ENCODE measurements at regions not wholly inside any gene's neighbourhood (a gene's known extent, or its start where the extent isn't known, plus 50 kb on each side); places are given as distances from the start of the nearest gene placed in this dataset.

DNA sequence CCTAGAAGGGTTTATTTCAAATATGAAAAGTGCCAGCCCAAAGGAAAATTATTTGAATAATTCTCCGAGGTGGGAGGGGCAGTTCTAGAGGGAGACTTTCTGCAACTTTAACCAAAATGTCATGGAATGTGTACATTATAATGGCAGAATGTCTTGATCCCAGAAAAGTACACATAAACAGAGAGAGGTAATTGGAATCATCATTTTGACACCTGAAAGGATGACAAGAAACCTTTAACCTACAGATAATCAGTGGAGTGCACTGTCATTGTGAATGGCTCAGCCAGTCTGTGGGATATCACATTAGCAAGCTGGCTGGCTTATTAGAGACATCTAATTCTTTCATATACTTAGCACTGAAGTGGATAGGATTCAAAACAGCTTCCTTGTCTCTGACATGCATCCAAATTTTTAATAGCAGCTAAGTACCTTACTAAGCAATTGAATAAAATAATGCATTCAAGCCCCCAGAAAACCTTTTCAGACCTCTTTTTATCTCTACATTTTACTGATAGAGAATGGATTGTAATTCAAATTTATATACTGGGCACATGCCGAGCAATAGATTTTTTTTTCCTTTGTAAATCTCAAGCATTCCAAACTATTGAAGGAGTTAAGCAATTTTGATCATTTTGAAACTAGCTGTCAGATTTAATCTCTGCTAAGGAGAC lies 468.6 kb downstream of the COG6 start:
- DNase-seq = no peak

DNA sequence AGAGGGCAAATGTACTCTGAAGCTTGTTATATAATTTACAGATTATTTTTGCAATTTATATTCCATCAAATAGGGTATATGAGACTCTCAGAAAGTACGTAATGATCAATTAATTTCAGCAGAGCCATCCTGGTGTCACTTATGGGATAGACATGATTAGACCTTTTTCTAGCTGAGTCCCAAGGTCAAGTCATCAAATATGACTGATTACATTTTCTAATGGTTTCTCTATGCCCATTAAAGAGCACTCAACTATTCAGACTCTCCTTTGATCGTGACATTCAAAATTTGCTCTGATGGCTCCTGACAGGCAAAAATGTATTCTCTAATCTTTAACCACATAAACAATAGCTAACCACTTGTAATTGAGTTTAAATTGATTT lies 469.2 kb downstream of the COG6 start:
- no peak for DNase-seq

GRCh38 chr13:40125336-40125735 lies 469.9 kb downstream of the COG6 start:
- no peak for DNase-seq

DNA sequence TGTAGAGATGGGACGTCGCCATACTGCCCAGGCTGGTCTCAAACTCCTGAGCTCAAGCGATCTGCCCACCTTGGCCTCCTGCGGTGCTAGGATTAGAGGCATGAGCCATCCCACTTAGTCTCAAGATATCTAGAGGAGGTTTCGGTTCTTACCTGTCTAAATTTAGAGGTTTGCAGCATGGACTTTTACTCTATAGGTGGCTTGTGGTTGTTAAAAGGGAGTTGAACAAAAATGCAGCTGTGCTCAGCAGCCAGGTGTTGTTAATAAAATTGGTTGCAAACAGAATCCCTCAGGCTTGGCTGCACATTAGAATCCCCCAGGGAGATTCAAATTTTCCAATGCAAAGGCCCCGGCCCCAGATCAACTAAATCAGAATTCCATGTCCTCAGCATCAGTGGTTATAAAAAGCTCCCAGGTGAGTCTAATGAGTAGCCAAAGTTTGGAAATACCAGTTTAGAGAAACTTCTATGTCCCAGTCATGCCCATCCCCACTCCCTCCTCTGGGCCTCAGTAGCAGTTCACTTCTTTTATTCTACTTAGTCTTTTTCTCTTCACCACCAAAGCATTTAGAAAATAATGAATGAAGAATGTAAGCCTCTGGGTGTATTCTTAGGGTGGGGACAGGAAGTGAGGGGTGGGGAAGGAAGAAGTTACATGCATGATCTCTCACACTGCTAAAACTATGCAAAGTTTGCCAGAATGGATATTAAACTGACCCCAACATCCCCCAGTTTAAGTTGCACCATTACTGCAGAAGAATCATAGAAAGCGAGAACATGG lies 471.0 kb downstream of the COG6 start:
- no peak for DNase-seq

DNA sequence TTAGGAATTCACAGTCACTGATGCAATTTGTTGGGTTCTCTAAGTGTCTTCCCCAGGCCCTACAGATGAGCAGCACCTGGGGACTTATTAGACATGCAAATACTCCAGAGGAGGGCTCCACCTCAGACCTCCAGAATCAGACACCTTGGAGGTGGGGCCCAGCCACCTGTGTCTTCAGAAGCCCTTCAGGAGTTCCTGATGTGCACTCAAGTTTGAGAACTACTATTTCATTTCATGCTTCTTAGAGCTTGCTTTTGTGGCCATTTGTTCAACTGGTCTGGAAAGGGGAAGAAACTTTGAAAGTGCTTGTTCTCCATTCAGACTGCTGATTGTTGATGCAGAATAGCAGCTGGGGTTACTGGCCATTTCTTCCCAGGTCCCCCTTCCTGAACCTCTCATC lies 472.0 kb downstream of the COG6 start:
- no peak for DNase-seq

DNA sequence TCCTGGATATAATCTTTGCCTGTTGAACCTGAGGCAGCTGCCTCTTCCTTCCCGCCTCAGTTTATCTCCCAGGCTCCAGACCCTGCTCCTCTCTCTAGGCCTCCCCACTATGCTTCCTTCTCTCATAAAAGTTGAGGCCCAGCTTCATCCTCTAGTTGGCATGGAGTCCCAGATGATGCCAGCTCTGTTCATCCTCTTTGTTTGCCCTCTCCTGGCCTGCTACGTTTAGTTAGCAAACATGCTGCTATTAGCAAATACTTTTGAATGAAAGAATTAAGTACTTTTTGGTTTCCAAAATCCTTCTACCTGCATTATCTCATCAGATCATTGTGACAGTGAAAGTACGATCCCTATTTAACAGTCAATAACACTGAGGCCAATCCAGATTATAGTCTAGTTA lies 472.5 kb downstream of the COG6 start:
- no peak for DNase-seq

- no peak for DNase-seq
Measured at GRCh38 chr13:40129467-40129866, 474.0 kb downstream of the COG6 start.

DNA sequence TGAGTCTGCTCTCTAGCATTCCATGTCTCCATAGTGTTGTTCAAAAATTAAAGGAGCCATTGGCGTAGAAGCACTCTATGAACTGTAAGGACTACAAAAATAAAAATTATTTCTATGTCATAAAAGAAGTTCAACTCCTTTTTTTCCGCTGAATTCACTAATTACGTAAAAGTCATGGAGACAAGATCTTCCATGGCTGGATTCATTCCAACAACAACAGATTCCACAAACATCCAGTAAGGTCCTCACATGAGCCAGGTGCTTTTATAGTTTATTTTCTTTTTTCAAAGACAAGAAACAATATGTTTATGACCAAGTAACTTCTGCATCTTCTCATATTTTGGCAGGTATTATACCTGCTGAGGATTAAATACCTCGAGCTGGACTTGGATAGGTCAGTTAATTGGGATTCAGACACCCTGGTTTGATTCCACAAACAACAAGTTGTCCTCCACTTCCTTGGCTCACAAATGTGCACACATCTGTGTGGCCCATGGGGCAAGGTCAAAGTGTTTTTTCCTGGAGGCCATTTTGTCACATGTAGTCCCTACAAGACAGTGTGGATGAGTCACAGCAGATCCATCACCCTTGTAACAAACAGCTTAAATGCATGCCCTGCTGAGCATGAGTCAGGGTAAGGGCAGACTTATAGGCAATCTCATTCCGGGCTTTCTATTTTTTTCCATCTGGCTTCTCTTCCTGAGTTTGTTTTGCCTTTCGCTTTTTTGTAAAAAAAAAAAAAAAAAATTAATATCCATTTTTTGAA lies 475.6 kb downstream of the COG6 start:
- DNase-seq = no peak

DNA sequence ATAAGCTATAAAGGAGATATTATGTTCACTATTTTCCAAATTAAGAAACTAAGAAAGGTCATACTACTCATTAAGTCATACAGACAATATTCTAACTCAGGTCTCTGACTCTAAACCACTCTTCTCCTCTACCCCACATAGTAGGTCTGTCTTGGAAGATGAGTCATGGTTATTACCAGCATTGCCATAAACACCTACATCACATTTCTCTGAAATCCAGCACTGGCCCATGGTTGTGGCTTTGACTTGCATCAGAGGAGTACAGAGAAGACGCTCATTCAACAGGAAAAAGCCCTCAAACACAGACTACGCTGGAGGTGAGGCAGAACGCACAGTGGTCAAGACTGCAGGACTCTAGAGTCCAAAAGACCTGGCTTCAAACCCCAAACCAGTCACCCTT lies 476.8 kb downstream of the COG6 start:
- no peak for DNase-seq

DNA sequence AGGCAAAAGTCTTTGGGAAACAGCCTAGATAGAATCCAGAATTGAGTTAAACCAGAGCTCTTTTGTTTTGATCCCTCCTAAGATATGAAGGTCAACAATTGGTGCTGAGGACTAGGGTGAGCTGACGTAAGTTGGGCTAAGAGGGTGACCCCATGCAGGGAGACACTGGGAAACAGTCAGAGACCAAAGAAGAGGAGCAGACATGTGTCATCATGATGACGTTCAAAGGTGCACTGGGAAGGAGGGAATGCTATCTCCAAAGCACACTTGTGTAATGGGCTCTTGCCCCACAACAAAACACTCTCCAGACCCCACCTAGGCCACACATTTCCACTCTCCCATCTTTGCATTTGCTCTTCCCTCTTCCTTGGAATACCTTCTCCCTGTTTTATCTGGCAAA lies 481.4 kb downstream of the COG6 start:
- DNase-seq = no peak

- no peak for DNase-seq
Measured at GRCh38 chr13:40137400-40137799, 481.9 kb downstream of the COG6 start.

- DNase-seq = no peak
Measured at GRCh38 chr13:40139896-40140520, 484.5 kb downstream of the COG6 start.

GRCh38 chr13:40141859-40142555 lies 486.5 kb downstream of the COG6 start:
- DNase-seq = no peak

- DNase-seq = no peak
Measured at GRCh38 chr13:40143106-40143505, 487.6 kb downstream of the COG6 start.

- no peak for DNase-seq
Measured at GRCh38 chr13:40143559-40143958, 488.1 kb downstream of the COG6 start.

DNA sequence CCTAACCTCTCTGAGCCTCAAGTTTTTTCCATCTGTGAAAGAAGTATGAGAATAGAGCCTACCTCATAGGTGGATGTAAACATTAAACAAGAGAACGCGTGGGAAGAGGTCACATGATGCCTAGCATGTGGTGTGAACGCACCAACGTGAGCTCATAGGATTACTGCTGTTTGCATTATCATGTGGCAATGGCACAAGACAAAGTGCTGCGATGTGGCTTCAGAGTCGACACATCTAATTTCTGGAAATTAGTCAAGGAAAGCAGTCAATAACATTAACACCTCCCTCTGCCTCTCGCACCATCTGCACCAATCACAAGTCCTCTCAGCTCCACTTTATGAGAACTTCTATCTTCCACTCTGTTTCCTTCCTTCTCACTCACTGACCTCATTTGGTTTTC lies 489.7 kb downstream of the COG6 start:
- no peak for DNase-seq

- DNase-seq = no peak
Measured at GRCh38 chr13:40146063-40146462, 490.6 kb downstream of the COG6 start.

DNA sequence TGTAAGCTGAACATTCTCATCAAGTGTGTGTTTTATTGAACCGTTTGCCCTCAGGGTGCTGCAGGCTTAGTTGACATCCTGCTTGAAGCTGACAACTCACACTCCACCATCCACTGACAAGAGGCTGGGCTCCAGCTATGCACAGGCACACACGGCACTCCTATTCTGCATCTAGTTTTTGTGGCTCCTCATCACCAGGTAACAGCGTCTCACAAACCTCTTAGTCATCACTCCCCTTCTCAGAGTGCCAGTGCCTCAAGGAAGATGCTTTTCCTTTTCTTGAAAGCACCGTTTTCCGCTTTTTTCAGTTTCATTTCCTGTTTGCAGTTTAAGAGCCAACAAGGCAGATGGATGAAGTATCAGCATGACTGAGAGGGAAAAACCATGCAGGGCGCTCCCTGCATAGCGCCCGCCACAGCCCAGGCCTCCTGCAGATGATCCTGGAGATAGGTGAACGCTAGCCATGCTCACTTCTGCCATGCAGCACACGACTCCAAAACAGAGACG lies 491.2 kb downstream of the COG6 start:
- no peak for DNase-seq

DNA sequence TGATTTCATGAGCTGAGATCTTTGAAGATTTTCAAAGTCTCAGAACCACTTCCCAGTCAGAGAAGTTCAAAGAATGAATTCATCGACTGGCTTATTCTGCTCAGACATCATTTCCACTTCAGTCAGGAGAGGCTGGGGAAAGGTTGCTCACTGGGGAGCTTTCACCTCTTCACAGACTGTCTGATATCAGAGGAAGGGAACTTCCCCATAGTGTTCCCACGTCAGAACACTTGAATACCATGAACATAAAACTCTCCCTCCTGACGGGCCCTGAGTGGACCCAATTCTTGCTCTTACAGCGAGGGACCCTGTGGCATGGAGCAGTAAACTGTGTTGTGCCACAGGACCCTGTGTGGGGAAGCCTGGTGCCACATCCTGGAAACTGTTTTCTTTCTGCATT lies 492.6 kb downstream of the COG6 start:
- DNase-seq = no peak

- DNase-seq = no peak
Measured at GRCh38 chr13:40148742-40149141, 493.3 kb downstream of the COG6 start.

GRCh38 chr13:40149611-40150274 lies 494.3 kb downstream of the COG6 start:
- DNase-seq = no peak

DNA sequence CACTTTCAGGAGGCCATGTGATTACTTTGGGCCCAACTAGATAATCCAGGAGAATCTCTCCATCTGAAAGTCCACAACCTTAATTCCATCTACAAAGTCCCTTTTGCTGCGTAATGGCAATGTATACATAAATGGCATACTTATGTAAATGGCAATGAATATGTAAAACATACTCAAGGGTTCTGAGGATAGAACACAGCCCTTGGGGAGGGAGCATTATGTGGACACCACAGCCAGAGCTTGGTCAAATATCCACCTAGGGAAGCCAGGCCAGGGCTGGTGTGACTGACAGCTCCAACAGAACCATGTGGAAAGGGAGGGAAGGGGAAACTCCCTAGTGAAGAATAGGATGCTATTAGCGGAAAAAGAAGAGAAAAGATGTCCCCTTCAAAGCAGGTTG lies 496.2 kb downstream of the COG6 start:
- no peak for DNase-seq

Measured in NCI-H1092 (cell line).